ENCODE measurements at regions not wholly inside any gene's neighbourhood (a gene's known extent, or its start where the extent isn't known, plus 50 kb on each side); places are given as distances from the start of the nearest gene placed in this dataset.
"Not testable (repeated sequence)": the region's sequence is repeated elsewhere in the genome, so short reads cannot be mapped to it uniquely, and the experiment has no call there.

- H3K9me3 ChIP-seq (replicated peaks; ENCODE audit: control insufficient read depth, insufficient read depth, low read depth, low read length); ATAC-seq; H3K4me1 ChIP-seq (replicated peaks in 1 of 2; ENCODE audit: control insufficient read depth in 2 of 2, insufficient read depth in 2 of 2, low read length in 2 of 2); H3K9ac ChIP-seq (ENCODE audit: insufficient read depth in 1 of 2, low read depth in 2 of 2, low read length in 2 of 2); H3K9me1 ChIP-seq (ENCODE audit: control insufficient read depth, insufficient read depth, low read length); H3K4me3 ChIP-seq; H3K36me3 ChIP-seq (ENCODE audit: control insufficient read depth, insufficient read depth, low read length); POLR2A ChIA-PET; CTCF ChIA-PET (ENCODE audit: low intra/inter-chr PET ratio); H4K20me1 ChIP-seq (replicated peaks; ENCODE audit: control insufficient read depth, insufficient read depth, low read length); in situ Hi-C loops (cut with MboI); DNase-seq (ENCODE audit: extremely low read depth in 1 of 4, low spot score in 3 of 4); H3K27me3 ChIP-seq (ENCODE audit: control insufficient read depth in 2 of 2, insufficient read depth in 2 of 2, low read length in 2 of 2); H2AFZ ChIP-seq (ENCODE audit: low read depth, low read length); FAIRE-seq; H3K4me2 ChIP-seq (ENCODE audit: insufficient read depth, low read length); BruUV-seq (replicated peaks); H3K27ac ChIP-seq (ENCODE audit: extremely low read depth, low read depth, low read length): not testable (repeated sequence)
- TF ChIP-seq KDM1A (IDR thresholded peaks at IDR 0.05) (peak; percentile 35 to 56; a peak in 2 of 4 replicates), RBM25 (IDR thresholded peaks at IDR 0.05; ENCODE audit: low read depth, low read length, severe bottlenecking) (peak; percentile 67), ZNF146 (CRISPR knock-in tag; IDR thresholded peaks at IDR 0.05; ENCODE audit: unreplicated experiment) (peak; percentile 98), POLR2A (conservative IDR thresholded peaks at IDR 0.05) (0 out of 2 replicates have a peak, but pooled peaks have one; percentile 32), BCOR (IDR thresholded peaks at IDR 0.05) (peak; percentile 79), POLR2AphosphoS5 (IDR thresholded peaks at IDR 0.05; ENCODE audit: control insufficient read depth, insufficient read depth, low read depth, low read length) (0 out of 2 replicates have a peak, but pooled peaks have one; percentile 9)
- intact Hi-C loops (cut with micrococcal nuclease), result loop anchor here (5.0 kb wide), 1 partner anchor 1817 kb away; the partner anchor contains the start of gene PDCD10
- peaks cover 45% of the 10 kb centered on the region for H3K79me2 ChIP-seq (ENCODE audit: control insufficient read depth, insufficient read depth, low read length)
Measured at GRCh38 chr3:165915104-165915503, 77.9 kb upstream of the BCHE start.

GRCh38 chr3:165903885-165904630 lies 66.8 kb upstream of the BCHE start:
- FAIRE-seq, result no peak
- POLR2A ChIA-PET, result no interaction called here
- BruUV-seq (replicated peaks), result TSS peak; percentile 3
- no peak for TF ChIP-seq CEBPG (CRISPR knock-in tag; IDR thresholded peaks at IDR 0.05)
- peak in 1 of 2 experiments; percentile 23; a peak in 1 of 4 replicates for TF ChIP-seq CEBPG (tag; conservative IDR thresholded peaks at IDR 0.05 in 1 of 2, IDR thresholded peaks at IDR 0.05 in 1 of 2)
- no peak for TF ChIP-seq MED1 (CRISPR knock-in tag; IDR thresholded peaks at IDR 0.05; ENCODE audit: borderline replicate concordance)
- TF ChIP-seq ZNF384 (IDR thresholded peaks at IDR 0.05; ENCODE audit: low read depth, low read length), result no peak
- TF ChIP-seq ZNF512 (tag; IDR thresholded peaks at IDR 0.05), result no peak
- TF ChIP-seq ZNF408 (CRISPR knock-in tag; IDR thresholded peaks at IDR 0.05; ENCODE audit: low read depth), result no peak
- TF ChIP-seq BRD9 (IDR thresholded peaks at IDR 0.05; ENCODE audit: low read depth, partially characterized antibody), result no peak
- TF ChIP-seq ZNF655 (CRISPR knock-in tag; IDR thresholded peaks at IDR 0.05), result no peak
- TF ChIP-seq ZNF436 (CRISPR knock-in tag; IDR thresholded peaks at IDR 0.05), result no peak

More at GRCh38 chr3:165903885-165904630, 66.8 kb upstream of the BCHE start:
- CTCF ChIA-PET (ENCODE audit: low intra/inter-chr PET ratio), result no interaction called here
- no peaks in the 10 kb centered on the region for H3K4me1 ChIP-seq (replicated peaks in 1 of 2; ENCODE audit: control insufficient read depth in 2 of 2, insufficient read depth in 2 of 2, low read length in 2 of 2)
- DNase-seq (ENCODE audit: extremely low read depth in 1 of 4, low spot score in 3 of 4), result no peak
- no peaks in the 10 kb centered on the region for H3K9me1 ChIP-seq (ENCODE audit: control insufficient read depth, insufficient read depth, low read length)
- no peaks in the 10 kb centered on the region; the same call in 1 of the 2 replicates for H3K9me3 ChIP-seq (replicated peaks; ENCODE audit: control insufficient read depth, insufficient read depth, low read depth, low read length)
- H3K4me3 ChIP-seq, result no peak overlapping the region
- H3K27ac ChIP-seq (ENCODE audit: extremely low read depth, low read depth, low read length), result no peak overlapping the region
- in situ Hi-C loops (cut with MboI), result no loop called here
- 23% methylated on average over 7 of the region's 7 CpGs for WGBS (ENCODE audit: insufficient coverage, low coverage, missing lambda C conversion rate)
- H2AFZ ChIP-seq (ENCODE audit: low read depth, low read length), result no peak overlapping the region
- intact Hi-C loops (cut with micrococcal nuclease), result no loop called here
- no peak overlapping the region for H3K4me2 ChIP-seq (ENCODE audit: insufficient read depth, low read length)
- no peak overlapping the region for H3K9ac ChIP-seq (ENCODE audit: insufficient read depth in 1 of 2, low read depth in 2 of 2, low read length in 2 of 2)
- 0 out of 3 replicates have a peak, but pooled peaks cover 2% of the 10 kb centered on the region for H3K79me2 ChIP-seq (ENCODE audit: control insufficient read depth, insufficient read depth, low read length)
- no peak for ATAC-seq
- H4K20me1 ChIP-seq (replicated peaks; ENCODE audit: control insufficient read depth, insufficient read depth, low read length), result no peaks in the 10 kb centered on the region
- no peaks in the 10 kb centered on the region for H3K27me3 ChIP-seq (ENCODE audit: control insufficient read depth in 2 of 2, insufficient read depth in 2 of 2, low read length in 2 of 2)
- no peaks in the 10 kb centered on the region; the same call in 2 of the 3 replicates for H3K36me3 ChIP-seq (ENCODE audit: control insufficient read depth, insufficient read depth, low read length)

Measured in K562 (cell line).